Sigmoid colon (tissue), 4 donors: ENCODE measurements at regions not wholly inside any gene's neighbourhood (a gene's known extent, or its start where the extent isn't known, plus 50 kb on each side); places are given as distances from the start of the nearest gene placed in this dataset.

Experiments used
- EP300 ChIP-seq, 4 donors: sonication (generic); formaldehyde crosslinking; IDR thresholded peaks; one replicate each; pipeline ENCODE4 v1.6.1; 2017; ENCODE audit warnings: antibody characterized with exemption in 4 of 4
- POLR2AphosphoS5 ChIP-seq, 4 donors: sonication (generic); formaldehyde crosslinking; IDR thresholded peaks; one replicate each; pipeline ENCODE4 v1.6.1; 2017; ENCODE audit warnings: antibody characterized with exemption in 4 of 4
- TF ChIP-seq, protein P1 (sequence below), 4 experiments: fragments of 450-650 bp in 3 of 4; fragments of 200-600 bp in 1 of 4; IDR thresholded peaks; one replicate each; pipeline ENCODE4 v1.5.1; 2016 to 2019; ENCODE audit warnings: antibody characterized with exemption in 4 of 4, mild to moderate bottlenecking in 3 of 4, moderate library complexity in 2 of 4

DNA sequence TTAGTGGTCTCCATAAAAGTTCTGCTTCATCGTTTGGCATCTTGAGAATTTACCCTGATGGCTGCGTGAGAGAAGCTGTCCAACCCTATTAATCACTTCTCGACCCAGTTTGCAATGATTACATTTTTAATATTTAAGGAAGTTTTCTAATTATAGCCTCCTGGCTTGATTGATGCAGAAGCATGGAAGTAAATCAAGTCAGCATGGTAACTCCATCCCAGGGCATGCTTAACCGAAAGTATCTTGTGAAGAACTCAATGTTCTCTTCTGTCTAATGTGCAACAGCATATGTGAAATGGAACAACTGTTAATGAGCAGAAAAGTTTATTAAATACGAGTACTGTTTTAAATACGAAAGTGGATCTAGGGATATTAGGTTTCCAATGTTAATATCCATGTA, 278.9 kb upstream of the CD180 start:
- TF ChIP-seq, protein P1, sequence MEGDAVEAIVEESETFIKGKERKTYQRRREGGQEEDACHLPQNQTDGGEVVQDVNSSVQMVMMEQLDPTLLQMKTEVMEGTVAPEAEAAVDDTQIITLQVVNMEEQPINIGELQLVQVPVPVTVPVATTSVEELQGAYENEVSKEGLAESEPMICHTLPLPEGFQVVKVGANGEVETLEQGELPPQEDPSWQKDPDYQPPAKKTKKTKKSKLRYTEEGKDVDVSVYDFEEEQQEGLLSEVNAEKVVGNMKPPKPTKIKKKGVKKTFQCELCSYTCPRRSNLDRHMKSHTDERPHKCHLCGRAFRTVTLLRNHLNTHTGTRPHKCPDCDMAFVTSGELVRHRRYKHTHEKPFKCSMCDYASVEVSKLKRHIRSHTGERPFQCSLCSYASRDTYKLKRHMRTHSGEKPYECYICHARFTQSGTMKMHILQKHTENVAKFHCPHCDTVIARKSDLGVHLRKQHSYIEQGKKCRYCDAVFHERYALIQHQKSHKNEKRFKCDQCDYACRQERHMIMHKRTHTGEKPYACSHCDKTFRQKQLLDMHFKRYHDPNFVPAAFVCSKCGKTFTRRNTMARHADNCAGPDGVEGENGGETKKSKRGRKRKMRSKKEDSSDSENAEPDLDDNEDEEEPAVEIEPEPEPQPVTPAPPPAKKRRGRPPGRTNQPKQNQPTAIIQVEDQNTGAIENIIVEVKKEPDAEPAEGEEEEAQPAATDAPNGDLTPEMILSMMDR (IDR thresholded peaks at IDR 0.05): no peak
- TF ChIP-seq POLR2AphosphoS5 (IDR thresholded peaks at IDR 0.05) (peak; percentile 32 to 69 (median 54)), EP300 (IDR thresholded peaks at IDR 0.05) (peak in 2 of 4 donors; percentile 73 to 85)
